OCI-LY1 (cell line): ENCODE measurements at regions not wholly inside any gene's neighbourhood (a gene's known extent, or its start where the extent isn't known, plus 50 kb on each side); places are given as distances from the start of the nearest gene placed in this dataset.
"Not testable (repeated sequence)": the region's sequence is repeated elsewhere in the genome, so short reads cannot be mapped to it uniquely, and the experiment has no call there.

ENCODE experiments used
- EZH2 ChIP-seq: fragments of 200-600 bp; sonication (generic), shearing (Covaris generic); IDR thresholded peaks from 2 replicates; pipeline ENCODE4 v1.8.0; 2017; ENCODE audit warnings: borderline replicate concordance, mixed run types, mild to moderate bottlenecking, antibody characterized with exemption, low read length, moderate library complexity, mixed read lengths
- TF ChIP-seq, protein P1 (sequence below): fragments of 200-600 bp; sonication (generic), shearing (Covaris generic); IDR thresholded peaks from 2 replicates; pipeline ENCODE4 v1.5.1; 2017; ENCODE audit warnings: mild to moderate bottlenecking, antibody characterized with exemption, low read length, moderate library complexity, mixed read lengths

DNA sequence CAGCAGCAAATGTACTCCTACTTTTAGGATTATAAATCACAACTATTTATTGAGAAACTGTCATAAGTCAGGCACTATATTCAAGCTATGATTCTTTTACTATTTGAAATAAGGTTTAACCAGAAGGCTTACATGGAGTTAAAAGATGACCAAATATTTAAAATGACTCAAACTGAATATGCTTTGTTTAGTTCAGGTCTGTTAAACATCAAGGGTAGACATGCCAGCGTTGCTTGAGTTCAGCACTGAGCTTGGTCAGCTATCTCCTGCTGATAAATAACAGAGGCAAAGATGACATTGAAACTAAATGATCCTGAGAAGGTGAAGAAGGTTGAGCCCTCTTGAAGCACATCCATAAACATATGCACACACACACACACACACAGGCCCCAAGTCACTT is 305.6 kb downstream of the ANKRD30BL start:
- TF ChIP-seq EZH2, result not testable (repeated sequence)
- TF ChIP-seq, protein P1, sequence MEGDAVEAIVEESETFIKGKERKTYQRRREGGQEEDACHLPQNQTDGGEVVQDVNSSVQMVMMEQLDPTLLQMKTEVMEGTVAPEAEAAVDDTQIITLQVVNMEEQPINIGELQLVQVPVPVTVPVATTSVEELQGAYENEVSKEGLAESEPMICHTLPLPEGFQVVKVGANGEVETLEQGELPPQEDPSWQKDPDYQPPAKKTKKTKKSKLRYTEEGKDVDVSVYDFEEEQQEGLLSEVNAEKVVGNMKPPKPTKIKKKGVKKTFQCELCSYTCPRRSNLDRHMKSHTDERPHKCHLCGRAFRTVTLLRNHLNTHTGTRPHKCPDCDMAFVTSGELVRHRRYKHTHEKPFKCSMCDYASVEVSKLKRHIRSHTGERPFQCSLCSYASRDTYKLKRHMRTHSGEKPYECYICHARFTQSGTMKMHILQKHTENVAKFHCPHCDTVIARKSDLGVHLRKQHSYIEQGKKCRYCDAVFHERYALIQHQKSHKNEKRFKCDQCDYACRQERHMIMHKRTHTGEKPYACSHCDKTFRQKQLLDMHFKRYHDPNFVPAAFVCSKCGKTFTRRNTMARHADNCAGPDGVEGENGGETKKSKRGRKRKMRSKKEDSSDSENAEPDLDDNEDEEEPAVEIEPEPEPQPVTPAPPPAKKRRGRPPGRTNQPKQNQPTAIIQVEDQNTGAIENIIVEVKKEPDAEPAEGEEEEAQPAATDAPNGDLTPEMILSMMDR, result not testable (repeated sequence)
